Activated CD8-positive, alpha-beta memory T cell treated with anti-CD3 and anti-CD28 coated beads for 24 hours (primary cell): ENCODE measurements at regions not wholly inside any gene's neighbourhood (a gene's known extent, or its start where the extent isn't known, plus 50 kb on each side); places are given as distances from the start of the nearest gene placed in this dataset.
"Not testable (repeated sequence)": the region's sequence is repeated elsewhere in the genome, so short reads cannot be mapped to it uniquely, and the experiment has no call there.

Source experiments
- DNase-seq: peaks from one replicate; pipeline ENCODE4 v3.0.0-alpha.2; 2020

GRCh38 chr7:136309407-136309806, 332.2 kb upstream of the MTPN start:
- no peak for DNase-seq

DNA sequence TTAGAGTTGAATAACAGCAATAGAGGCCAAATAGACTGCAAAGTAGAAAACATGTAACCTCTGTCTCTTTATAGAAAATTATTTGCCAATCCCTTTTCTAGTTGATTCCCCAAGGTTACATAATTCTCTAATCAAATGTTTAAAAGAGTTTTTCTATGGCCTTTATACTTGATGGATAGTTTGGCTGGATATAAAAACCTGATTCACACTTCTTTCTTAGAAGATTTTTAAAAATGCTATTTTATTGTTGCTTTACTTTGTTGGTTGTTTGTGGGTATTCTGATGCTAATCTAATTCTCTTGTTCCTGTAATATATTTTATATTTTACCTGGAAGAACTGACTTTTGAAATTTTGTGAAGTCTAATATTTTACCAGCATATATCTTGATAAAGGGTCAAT, 331.1 kb upstream of the MTPN start:
- no peak for DNase-seq

GRCh38 chr7:136303162-136303561, 326.0 kb upstream of the MTPN start:
- no peak for DNase-seq

- DNase-seq, result no peak
Observed at GRCh38 chr7:136302049-136302448, 324.9 kb upstream of the MTPN start.

DNA sequence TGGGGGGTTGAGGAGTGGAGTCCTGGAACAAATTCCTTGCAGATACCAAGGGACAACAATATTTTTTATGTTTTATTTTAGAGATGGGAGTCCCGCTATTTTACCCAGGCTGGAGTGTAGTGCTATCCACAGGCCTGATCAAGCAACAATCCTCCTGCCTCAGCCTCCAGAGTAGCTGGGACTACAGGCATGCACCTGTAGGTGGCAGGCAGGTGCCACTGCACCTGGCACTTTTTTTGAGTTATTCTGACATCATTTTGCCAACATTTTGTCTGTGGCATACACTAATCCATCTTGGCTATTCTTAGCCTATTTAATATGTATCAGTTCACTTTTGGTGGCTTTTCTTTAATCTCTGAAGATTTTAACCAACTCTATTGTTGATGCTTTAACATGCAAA, 317.8 kb upstream of the MTPN start:
- no peak for DNase-seq

GRCh38 chr7:136293841-136294391, 316.8 kb upstream of the MTPN start:
- DNase-seq, result no peak

DNA sequence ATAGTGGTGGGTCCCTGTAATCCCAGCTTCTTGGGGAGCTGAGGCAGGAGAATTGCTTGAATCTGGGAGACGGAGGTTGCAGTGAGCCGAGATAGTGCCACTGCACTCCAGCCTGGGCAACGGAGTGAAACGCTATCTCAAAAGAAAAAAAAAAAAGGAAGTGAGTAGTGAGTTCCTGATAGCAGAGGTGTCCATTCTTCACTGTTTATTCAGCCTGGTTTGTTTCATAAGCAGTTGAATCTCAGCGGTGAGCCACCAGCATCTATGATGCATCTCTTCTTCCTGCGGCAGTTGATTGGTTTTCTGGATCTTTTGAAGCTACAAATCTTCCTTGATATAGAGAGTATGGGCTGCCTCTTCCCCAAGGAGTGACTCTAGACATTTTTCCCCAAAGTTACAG, 316.1 kb upstream of the MTPN start:
- DNase-seq, result no peak

DNA sequence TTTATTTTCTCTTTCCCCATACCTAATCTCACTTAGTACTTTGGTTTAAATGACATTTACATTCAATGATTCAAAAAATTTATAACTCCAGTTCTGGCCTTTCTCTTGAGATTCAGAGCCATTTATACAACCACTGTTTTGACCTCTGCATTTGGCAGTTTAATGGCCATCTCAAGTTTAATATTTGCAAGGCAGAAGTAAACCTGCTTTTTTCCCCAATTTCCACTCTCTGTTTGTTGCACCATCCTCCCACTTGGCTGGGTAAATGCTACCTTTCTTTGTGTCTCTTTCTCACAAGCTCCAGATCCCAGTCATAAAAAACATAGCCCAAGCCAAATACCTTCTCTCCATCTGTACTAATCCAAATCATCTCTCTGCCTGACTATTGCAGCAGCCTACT, 315.2 kb upstream of the MTPN start:
- no peak for DNase-seq

DNA sequence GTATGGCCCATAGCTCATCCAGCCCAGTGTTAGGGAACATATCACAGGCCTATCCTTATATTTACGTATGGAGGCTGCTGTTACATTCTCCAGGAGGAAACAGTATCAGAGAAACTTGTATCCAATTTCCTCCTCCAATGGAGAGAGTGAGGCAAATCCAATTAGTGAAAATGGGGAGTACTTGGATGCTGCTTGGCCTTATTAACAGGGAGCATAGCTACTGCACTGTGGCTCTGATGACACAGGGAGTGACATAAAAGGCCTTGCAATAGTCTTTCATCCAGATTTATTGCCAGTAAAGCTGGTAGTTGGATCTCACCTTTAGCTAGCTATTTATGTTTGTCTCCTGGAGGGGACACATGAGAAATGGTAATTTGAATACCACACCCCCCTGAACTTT, 313.2 kb upstream of the MTPN start:
- no peak for DNase-seq

DNA sequence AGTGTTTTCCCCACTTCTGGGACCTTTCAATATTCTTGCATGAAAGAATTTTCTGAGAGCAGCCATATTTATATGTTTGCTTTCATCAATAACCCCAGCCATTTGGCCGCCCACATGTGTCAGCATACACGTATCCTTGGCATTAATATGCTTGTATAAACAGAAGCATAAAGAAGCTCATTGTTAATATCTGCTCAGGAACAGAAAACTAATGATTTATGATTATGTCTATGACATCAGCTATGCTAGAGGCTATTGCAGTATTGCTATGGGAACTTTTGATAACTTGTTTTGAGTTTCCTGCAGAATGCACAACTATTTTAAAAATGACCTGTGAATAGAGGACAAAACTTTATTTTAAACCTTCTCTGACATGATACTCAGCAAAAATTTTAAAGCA, 300.9 kb upstream of the MTPN start:
- no peak for DNase-seq

GRCh38 chr7:136275794-136276193, 298.6 kb upstream of the MTPN start:
- no peak for DNase-seq

GRCh38 chr7:136274636-136275345, 297.6 kb upstream of the MTPN start:
- no peak for DNase-seq

DNA sequence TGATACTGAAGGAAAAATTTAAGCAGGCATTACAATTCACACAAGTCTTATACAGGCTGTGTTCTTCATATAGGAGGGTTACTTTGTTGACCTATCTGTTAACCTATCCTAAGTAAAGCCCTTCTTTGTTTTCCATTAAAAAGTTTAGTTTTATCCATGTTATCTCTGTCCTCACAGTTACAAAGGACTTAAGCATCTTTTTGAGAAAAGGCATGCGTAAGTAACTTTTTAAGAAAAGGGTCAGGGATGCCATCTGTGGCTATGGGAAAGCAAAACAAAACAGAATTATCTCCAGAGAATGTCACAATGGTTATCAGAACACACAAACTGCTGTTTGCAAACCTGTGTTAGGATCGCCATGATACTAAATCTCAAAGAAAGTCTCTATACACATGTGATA, 295.8 kb upstream of the MTPN start:
- no peak for DNase-seq

GRCh38 chr7:136267822-136268221, 290.7 kb upstream of the MTPN start:
- DNase-seq, result no peak

GRCh38 chr7:136266457-136266856, 289.3 kb upstream of the MTPN start:
- DNase-seq, result no peak

GRCh38 chr7:136264304-136264703, 287.1 kb upstream of the MTPN start:
- not testable (repeated sequence) for DNase-seq

DNA sequence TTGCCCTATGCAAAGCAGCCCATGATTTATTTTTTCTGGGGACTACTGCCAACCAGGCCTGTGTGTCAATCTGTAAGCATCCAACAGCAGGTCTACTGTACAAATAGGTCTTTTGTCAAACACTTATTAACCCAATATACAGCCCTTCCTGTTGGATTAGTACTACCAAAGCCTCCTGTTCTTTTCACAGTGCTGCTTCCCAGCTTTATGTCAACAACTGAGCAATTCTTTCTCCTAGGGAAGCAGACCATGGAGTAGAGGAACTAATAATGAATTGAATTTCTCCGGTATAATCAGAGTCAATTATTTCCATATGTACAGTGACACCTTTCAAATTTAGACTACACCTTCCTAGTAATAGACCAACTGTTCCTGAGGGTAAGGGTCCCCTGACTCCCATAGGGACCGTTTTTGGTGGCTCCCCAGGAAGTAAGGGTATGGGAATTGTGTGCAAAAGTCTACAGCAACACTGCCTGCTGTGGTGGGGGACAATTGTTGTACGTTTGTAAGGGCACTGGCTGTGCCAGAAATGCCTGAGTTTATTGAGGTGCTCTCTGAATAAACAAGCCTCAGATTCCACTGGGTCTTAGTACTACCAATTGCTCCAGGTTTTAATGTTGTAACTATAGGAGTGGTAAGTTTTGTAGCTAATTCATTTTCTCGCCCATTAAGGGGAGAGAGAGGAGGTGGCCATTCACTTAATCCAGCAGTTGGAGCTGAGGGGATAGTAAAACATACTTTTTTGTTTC, 286.1 kb upstream of the MTPN start:
- DNase-seq, result not testable (repeated sequence)

DNA sequence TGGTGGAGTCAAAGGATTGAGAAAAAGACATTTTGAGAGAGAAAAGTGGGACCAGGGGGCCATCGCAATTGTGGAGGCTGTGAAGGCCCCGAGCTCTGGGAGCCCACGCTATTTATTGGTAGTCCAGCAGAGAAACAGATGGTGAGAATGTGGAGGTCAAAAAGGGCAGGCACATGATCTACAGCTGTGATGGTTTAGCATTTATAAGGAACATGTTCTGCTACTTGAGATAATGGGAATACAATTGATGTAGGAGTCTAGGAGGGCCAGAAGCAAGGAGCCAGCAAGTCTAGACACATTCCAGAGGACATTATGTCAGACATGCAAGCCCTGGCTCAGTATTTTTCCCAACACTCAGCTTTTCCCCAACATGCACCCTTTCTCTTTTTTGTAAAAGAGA, 283.4 kb upstream of the MTPN start:
- DNase-seq, result not testable (repeated sequence)

DNA sequence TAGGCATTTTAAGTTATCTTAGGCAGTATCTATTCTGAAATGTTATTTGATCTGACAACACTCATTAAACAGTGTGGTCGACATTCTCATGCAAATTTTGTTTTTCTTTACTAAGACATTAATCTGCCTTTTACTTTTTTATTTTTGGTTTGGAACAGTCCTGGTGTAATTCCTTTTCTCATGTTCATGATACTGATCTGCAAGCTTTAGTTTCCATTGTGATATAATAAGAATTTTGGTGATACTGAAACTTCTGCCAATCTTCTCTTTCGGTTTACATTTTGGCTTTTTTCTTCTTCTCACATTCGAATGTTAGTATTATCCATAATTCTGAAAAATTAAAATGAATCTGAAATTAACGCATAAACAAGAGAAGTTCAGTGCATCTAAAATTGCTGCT, 281.9 kb upstream of the MTPN start:
- no peak for DNase-seq

- no peak for DNase-seq
Observed at GRCh38 chr7:136256491-136256890, 279.3 kb upstream of the MTPN start.

GRCh38 chr7:136254148-136254547, 277.0 kb upstream of the MTPN start:
- no peak for DNase-seq

- no peak for DNase-seq
Observed at GRCh38 chr7:136251826-136252225, 274.7 kb upstream of the MTPN start.

DNA sequence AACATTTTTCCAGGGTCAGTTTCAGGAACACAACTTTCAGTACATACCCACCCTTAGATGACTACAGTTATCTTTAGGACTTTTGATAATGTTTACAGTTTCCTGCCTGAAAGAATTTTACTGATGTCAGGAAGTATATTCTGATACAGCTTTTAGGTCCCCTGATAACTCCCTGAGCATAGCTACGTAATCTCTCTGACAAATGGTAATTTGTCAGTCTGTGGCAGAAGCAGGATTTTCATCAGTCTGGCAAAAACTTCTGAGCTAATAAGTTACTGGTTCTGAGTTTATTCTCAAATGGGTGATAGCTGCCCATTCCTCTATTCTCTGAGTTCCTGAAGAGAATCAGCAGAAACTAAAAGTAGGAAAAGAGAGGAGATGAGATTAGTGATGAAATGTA, 270.1 kb upstream of the MTPN start:
- no peak for DNase-seq

GRCh38 chr7:136245327-136246004, 268.3 kb upstream of the MTPN start:
- DNase-seq, result no peak
